ENCODE measurements at regions not wholly inside any gene's neighbourhood (a gene's known extent, or its start where the extent isn't known, plus 50 kb on each side); places are given as distances from the start of the nearest gene placed in this dataset.

GRCh38 chr16:8286348-8286747, 304.0 kb downstream of the TMEM114 start (continued):
- TF ChIP-seq NRF1 (IDR thresholded peaks at IDR 0.05; ENCODE audit: low read depth, low read length) (no peak), CREB1 (IDR thresholded peaks at IDR 0.05) (no peak), SP2 (IDR thresholded peaks at IDR 0.05; ENCODE audit: low read length) (no peak), SAP30 (IDR thresholded peaks at IDR 0.05; ENCODE audit: insufficient read depth, insufficient replicate concordance, low read length) (no peak), EP300 (IDR thresholded peaks at IDR 0.05; ENCODE audit: borderline replicate concordance in 1 of 2, low read depth in 2 of 2, low read length in 2 of 2) (no peak)
